GM12878 (cell line): ENCODE measurements at regions not wholly inside any gene's neighbourhood (a gene's known extent, or its start where the extent isn't known, plus 50 kb on each side); places are given as distances from the start of the nearest gene placed in this dataset.

Experiments
- ATAC-seq: fragments of 200-7000 bp; cut with Tn5 transposase; 3 replicates; pipeline ENCODE4 v1.9.1; 2020; ENCODE audit warnings: mild to moderate bottlenecking, moderate library complexity
- BruUV-seq: library from RNA; stranded (reverse); fragments of 400-500 nt; replicated peaks from 2 replicates; lab custom pipeline; 2021; lab: Mats Ljungman, UMichigan
- CTCF ChIA-PET: fragments of 300-600 bp; sonication (Branson Sonifier 250); formaldehyde crosslinking; extraction: SDS; loops from one replicate; lab custom pipeline; 2021; ENCODE audit warnings: inconsistent platforms; lab: Yijun Ruan, JAX
- POLR2A ChIA-PET: fragments of 350-600 bp; formaldehyde crosslinking; extraction: SDS; loops from one replicate; lab custom pipeline; 2021; ENCODE audit warnings: inconsistent platforms; lab: Charles Lee
- RAD21 ChIA-PET: fragments of 300-600 bp; sonication (Branson Sonifier 250); formaldehyde crosslinking; loops from one replicate; lab custom pipeline; 2023; ENCODE audit warnings: antibody characterized with exemption; ENCODE audit not compliant: unreplicated experiment; lab: Charles Lee
- SMC1A ChIA-PET: fragments of 300-600 bp; sonication (Branson Sonifier 250); formaldehyde crosslinking; loops from one replicate; lab custom pipeline; 2023; ENCODE audit not compliant: unreplicated experiment, uncharacterized antibody; lab: Charles Lee
- DNase-seq: peaks from one replicate; pipeline ENCODE4 v3.0.0-alpha.2; 2011; ENCODE audit warnings: low read depth, low spot score
- FAIRE-seq: peaks from 3 replicates; lab custom pipeline; 2011; peaks lifted over from hg19 to GRCh38; lab: Jason Lieb, UNC
- H2AFZ ChIP-seq: 2 replicates; pipeline ENCODE4 v1.6.0; 2011; ENCODE audit warnings: low read depth, low read length, control low read depth; ENCODE audit not compliant: control insufficient read depth
- H3K27ac ChIP-seq: 2 replicates; pipeline ENCODE4 v1.5.1; 2011; ENCODE audit warnings: control low read depth; ENCODE audit not compliant: control insufficient read depth, insufficient read depth
- H3K27me3 ChIP-seq, 2 experiments: replicated peaks in 1 of 2; 2 replicates each; pipeline versions ENCODE4 v1.6.0 to v1.6.1; 2011; ENCODE audit warnings: low read length in 1 of 2; ENCODE audit not compliant: control insufficient read depth in 2 of 2, insufficient read depth in 2 of 2
- H3K36me3 ChIP-seq, 2 experiments: 2 replicates each; pipeline ENCODE4 v1.5.1; 2011; ENCODE audit warnings: low read length in 1 of 2; ENCODE audit not compliant: control insufficient read depth in 2 of 2, insufficient read depth in 2 of 2
- H3K4me1 ChIP-seq: 2 replicates; pipeline ENCODE4 v1.6.1; 2011; ENCODE audit warnings: mild to moderate bottlenecking, low read length, moderate library complexity, mixed read lengths; ENCODE audit not compliant: control insufficient read depth, insufficient read depth
- H3K4me2 ChIP-seq: 2 replicates; pipeline ENCODE4 v1.6.0; 2011; ENCODE audit warnings: control low read depth; ENCODE audit not compliant: control insufficient read depth, insufficient read depth
- H3K4me3 ChIP-seq: fragments of 200-600 bp; sonication (generic); 2 replicates; pipeline ENCODE4 v1.5.1; 2016
- H3K79me2 ChIP-seq: 2 replicates; pipeline ENCODE4 v1.6.0; 2011; ENCODE audit warnings: low read length; ENCODE audit not compliant: control insufficient read depth, insufficient read depth
- H3K9ac ChIP-seq: 2 replicates; pipeline ENCODE4 v1.8.0; 2011; ENCODE audit warnings: low read length, control low read depth, mixed read lengths; ENCODE audit not compliant: control insufficient read depth, insufficient read depth
- H3K9me3 ChIP-seq: replicated peaks from 3 replicates; pipeline ENCODE4 v1.5.1; 2011; ENCODE audit warnings: mild to moderate bottlenecking, low read length; ENCODE audit not compliant: control insufficient read depth, insufficient read depth
- H4K20me1 ChIP-seq: 2 replicates; pipeline ENCODE4 v1.6.0; 2011; ENCODE audit not compliant: control insufficient read depth, insufficient read depth
- NBN ChIP-seq: fragments of 450-650 bp; IDR thresholded peaks from 2 replicates; pipeline ENCODE4 v1.6.1; 2016
- POLR2A ChIP-seq: IDR thresholded peaks from 2 replicates; pipeline ENCODE4 v1.6.1; 2011; ENCODE audit warnings: low read depth, mild to moderate bottlenecking, low read length
- RFX5 ChIP-seq: IDR thresholded peaks from 2 replicates; pipeline ENCODE4 v1.6.1; 2011; ENCODE audit warnings: low read depth, low read length, improper control_type of control experiment
- SIN3A ChIP-seq: IDR thresholded peaks from 2 replicates; pipeline ENCODE4 v1.6.1; 2012; ENCODE audit warnings: low read depth, low read length, improper control_type of control experiment
- SIX5 ChIP-seq: IDR thresholded peaks from 2 replicates; pipeline ENCODE4 v1.6.1; 2011; ENCODE audit warnings: mild to moderate bottlenecking, low read depth, low read length, moderate library complexity; ENCODE audit not compliant: severe bottlenecking
- SMC3 ChIP-seq: IDR thresholded peaks from 2 replicates; pipeline ENCODE4 v1.6.1; 2011; ENCODE audit warnings: low read length, improper control_type of control experiment, borderline replicate concordance
- YBX1 ChIP-seq: fragments of 450-650 bp; IDR thresholded peaks from 2 replicates; pipeline ENCODE4 v1.6.1; 2016; ENCODE audit warnings: antibody characterized with exemption
- WGBS: methylation state at CpG from one replicate; pipeline ENCODE4 v1.1.6; 2016; ENCODE audit warnings: low lambda C conversion rate; ENCODE audit not compliant: insufficient replicate concordance, insufficient coverage; ENCODE audit errors: missing lambda C conversion rate; 5-methylcytosine and 5-hydroxymethylcytosine counted together
- in situ Hi-C: fragments of 300-500 bp; cut with MboI; formaldehyde crosslinking; loops from 9 replicates; pipeline ENCODE4 v1.14.3; 2018; ENCODE audit warnings: mixed read lengths
- intact Hi-C: fragments of 100-400 bp; cut with micrococcal nuclease; formaldehyde crosslinking; loops from one replicate; pipeline ENCODE4 v1.14.2; 2022; ENCODE audit not compliant: unreplicated experiment
- TF ChIP-seq, protein P1 (sequence below): fragments of 450-650 bp; IDR thresholded peaks from 2 replicates; pipeline ENCODE4 v1.6.1; 2017; ENCODE audit warnings: mild to moderate bottlenecking, moderate library complexity

DNA sequence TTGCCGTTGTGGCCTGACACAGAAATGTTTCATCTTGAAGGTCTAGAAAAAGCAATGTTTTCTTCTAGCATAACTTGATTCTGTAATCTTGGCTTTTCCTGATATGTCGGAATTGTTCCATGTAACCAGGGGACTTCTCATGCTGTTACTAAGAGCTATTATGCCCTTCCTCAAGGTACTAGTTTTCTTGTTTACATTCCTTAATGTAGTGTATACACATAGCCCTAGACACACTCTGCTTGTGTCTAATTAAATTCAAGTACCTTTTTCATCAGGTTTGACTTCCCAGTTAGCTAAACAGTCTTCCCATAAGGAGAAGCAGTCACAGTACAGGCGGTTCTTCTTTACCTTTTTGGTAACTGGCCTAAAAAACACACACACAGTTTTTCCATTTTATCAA lies 89.4 kb upstream of the KCNK12 start:
- Histone ChIP-seq H3K9ac (no peak overlapping the region), H3K36me3 (no peaks in the 10 kb centered on the region), H3K27ac (no peak overlapping the region), H3K79me2 (no peaks in the 10 kb centered on the region), H3K4me3 (no peak overlapping the region), H3K4me2 (no peak overlapping the region), H3K4me1 (peaks cover 31% of the 10 kb centered on the region), H4K20me1 (no peaks in the 10 kb centered on the region), H3K9me3 (no peaks in the 10 kb centered on the region), H3K27me3 (no peaks in the 10 kb centered on the region), H2AFZ (no peak overlapping the region)
- SMC1A ChIA-PET = interaction anchor here (0.9 kb wide), 1 partner anchor 10 kb away, joined by 3 read pairs; no protein-coding TSS in a partner anchor
- 46% methylated on average over 3 of the region's 3 CpGs for WGBS
- RAD21 ChIA-PET = no interaction called here
- in situ Hi-C loops (no loop called here), intact Hi-C loops (no loop called here)
- BruUV-seq = no TSS peak
- FAIRE-seq = no peak
- POLR2A ChIA-PET = no interaction called here
- CTCF ChIA-PET = no interaction called here
- TF ChIP-seq POLR2A = no peak
- TF ChIP-seq NBN = no peak
- no peak for TF ChIP-seq SMC3
- no peak for TF ChIP-seq SIN3A
- TF ChIP-seq SIX5 = no peak
- no peak for TF ChIP-seq YBX1
- TF ChIP-seq, protein P1, sequence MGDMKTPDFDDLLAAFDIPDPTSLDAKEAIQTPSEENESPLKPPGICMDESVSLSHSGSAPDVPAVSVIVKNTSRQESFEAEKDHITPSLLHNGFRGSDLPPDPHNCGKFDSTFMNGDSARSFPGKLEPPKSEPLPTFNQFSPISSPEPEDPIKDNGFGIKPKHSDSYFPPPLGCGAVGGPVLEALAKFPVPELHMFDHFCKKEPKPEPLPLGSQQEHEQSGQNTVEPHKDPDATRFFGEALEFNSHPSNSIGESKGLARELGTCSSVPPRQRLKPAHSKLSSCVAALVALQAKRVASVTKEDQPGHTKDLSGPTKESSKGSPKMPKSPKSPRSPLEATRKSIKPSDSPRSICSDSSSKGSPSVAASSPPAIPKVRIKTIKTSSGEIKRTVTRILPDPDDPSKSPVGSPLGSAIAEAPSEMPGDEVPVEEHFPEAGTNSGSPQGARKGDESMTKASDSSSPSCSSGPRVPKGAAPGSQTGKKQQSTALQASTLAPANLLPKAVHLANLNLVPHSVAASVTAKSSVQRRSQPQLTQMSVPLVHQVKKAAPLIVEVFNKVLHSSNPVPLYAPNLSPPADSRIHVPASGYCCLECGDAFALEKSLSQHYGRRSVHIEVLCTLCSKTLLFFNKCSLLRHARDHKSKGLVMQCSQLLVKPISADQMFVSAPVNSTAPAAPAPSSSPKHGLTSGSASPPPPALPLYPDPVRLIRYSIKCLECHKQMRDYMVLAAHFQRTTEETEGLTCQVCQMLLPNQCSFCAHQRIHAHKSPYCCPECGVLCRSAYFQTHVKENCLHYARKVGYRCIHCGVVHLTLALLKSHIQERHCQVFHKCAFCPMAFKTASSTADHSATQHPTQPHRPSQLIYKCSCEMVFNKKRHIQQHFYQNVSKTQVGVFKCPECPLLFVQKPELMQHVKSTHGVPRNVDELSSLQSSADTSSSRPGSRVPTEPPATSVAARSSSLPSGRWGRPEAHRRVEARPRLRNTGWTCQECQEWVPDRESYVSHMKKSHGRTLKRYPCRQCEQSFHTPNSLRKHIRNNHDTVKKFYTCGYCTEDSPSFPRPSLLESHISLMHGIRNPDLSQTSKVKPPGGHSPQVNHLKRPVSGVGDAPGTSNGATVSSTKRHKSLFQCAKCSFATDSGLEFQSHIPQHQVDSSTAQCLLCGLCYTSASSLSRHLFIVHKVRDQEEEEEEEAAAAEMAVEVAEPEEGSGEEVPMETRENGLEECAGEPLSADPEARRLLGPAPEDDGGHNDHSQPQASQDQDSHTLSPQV = no peak
- TF ChIP-seq RFX5 = no peak
- no peak for ATAC-seq
- DNase-seq = no peak
